Fibroblast of mammary gland (primary cell): ENCODE measurements at regions not wholly inside any gene's neighbourhood (a gene's known extent, or its start where the extent isn't known, plus 50 kb on each side); places are given as distances from the start of the nearest gene placed in this dataset.

Experiments
- DNase-seq: peaks from one replicate; pipeline ENCODE4 v3.0.0-alpha.2; 2010; ENCODE audit warnings: low read depth
- H3K4me3 ChIP-seq: 2 replicates; pipeline ENCODE4 v1.5.1; 2011; ENCODE audit warnings: low read depth, mild to moderate bottlenecking, low read length, moderate library complexity; ENCODE audit not compliant: control insufficient read depth
- CTCF ChIP-seq: conservative IDR thresholded peaks from 2 replicates; pipeline ENCODE4 v1.5.1; 2011; ENCODE audit warnings: low read depth, low read length, inconsistent platforms; ENCODE audit not compliant: control insufficient read depth, insufficient read depth

- H3K4me3 ChIP-seq: no peak overlapping the region
- no peak for DNase-seq
- no peak for TF ChIP-seq CTCF
Observed at GRCh38 chr9:79115176-79115575, 456.6 kb upstream of the TLE4 start.

DNA sequence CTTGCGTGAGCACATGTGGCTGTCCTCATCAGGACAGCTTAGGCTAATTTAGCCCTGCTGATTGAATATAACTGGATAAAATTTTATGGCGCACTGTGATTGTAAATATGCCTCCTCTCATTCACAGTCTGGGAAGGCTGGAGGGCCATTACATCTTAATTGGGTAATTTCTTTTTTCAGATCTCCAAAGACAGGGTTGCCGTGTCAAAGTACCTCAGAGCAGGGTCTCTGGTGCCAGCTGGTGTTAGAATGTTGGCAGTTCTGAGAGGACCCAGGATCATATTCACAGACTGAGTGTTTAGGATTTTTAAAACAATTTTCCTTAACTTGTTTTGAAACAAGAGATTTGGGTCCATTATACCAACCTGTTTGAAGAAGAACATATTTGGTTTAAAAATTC is 455.7 kb upstream of the TLE4 start:
- TF ChIP-seq CTCF: no peak
- no peak for DNase-seq
- H3K4me3 ChIP-seq: no peak overlapping the region

GRCh38 chr9:79116709-79117108 is 455.1 kb upstream of the TLE4 start:
- no peak for DNase-seq
- no peak overlapping the region for H3K4me3 ChIP-seq
- no peak for TF ChIP-seq CTCF

- no peak for DNase-seq
- no peak overlapping the region for H3K4me3 ChIP-seq
- no peak for TF ChIP-seq CTCF
Observed at GRCh38 chr9:79120533-79120932, 451.2 kb upstream of the TLE4 start.

DNA sequence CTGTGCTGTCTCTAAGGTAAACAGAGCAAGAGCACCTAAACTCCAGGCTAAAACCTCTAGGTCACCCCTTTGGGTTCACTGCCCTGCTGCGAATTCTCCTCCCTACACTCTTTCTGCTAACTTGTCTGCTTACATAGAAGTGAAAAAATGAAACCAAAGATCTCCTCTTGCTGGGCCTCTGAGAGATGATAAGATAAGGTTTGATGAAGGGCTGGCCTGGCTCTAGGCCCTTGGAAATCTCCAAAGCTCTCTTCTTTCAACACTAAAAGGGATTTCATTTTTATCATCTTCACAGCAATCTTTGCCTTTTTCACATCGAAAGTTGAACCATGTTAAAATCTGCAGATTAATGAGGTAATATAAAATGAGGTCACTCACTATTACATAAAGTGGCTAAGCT is 450.8 kb upstream of the TLE4 start:
- DNase-seq: no peak
- no peak for TF ChIP-seq CTCF
- no peak overlapping the region for H3K4me3 ChIP-seq

GRCh38 chr9:79123415-79123814 is 448.4 kb upstream of the TLE4 start:
- no peak for TF ChIP-seq CTCF
- peak; percentile 1 for DNase-seq

GRCh38 chr9:79127661-79128060 is 444.1 kb upstream of the TLE4 start:
- H3K4me3 ChIP-seq: no peak overlapping the region
- no peak for TF ChIP-seq CTCF
- no peak for DNase-seq

More at GRCh38 chr9:79123415-79123814, 448.4 kb upstream of the TLE4 start:
- H3K4me3 ChIP-seq: no peak overlapping the region
